SK-N-SH (cell line): ENCODE measurements at regions not wholly inside any gene's neighbourhood (a gene's known extent, or its start where the extent isn't known, plus 50 kb on each side); places are given as distances from the start of the nearest gene placed in this dataset.

ENCODE experiments used
- CTCF ChIP-seq: fragments of 200-600 bp; sonication (generic); IDR thresholded peaks from 2 replicates; pipeline ENCODE4 v1.6.1; 2017; ENCODE audit warnings: antibody characterized with exemption, mild to moderate bottlenecking, moderate library complexity
- EZH2phosphoT487 ChIP-seq: fragments of 200-600 bp; sonication (generic); IDR thresholded peaks from 2 replicates; pipeline ENCODE4 v1.6.1; 2017; ENCODE audit warnings: low read depth, mixed run types, mild to moderate bottlenecking, antibody characterized with exemption, moderate library complexity, borderline replicate concordance
- JUND ChIP-seq: IDR thresholded peaks from 2 replicates; pipeline ENCODE4 v1.4.0; 2012
- NRF1 ChIP-seq: IDR thresholded peaks from 2 replicates; pipeline ENCODE4 v1.6.1; 2012; ENCODE audit warnings: low read depth, mild to moderate bottlenecking, low read length

GRCh38 chr4:84070289-84070688, 428.8 kb downstream of the NKX6-1 start:
- no peak for TF ChIP-seq CTCF
- no peak for TF ChIP-seq JUND
- TF ChIP-seq NRF1 = no peak
- TF ChIP-seq EZH2phosphoT487 = no peak
